Neural cell (in vitro differentiated cells): ENCODE measurements at regions not wholly inside any gene's neighbourhood (a gene's known extent, or its start where the extent isn't known, plus 50 kb on each side); places are given as distances from the start of the nearest gene placed in this dataset.

Experiments
- H2AFZ ChIP-seq: fragments of 200-600, 300-800 bp; sonication (generic), shearing (Covaris generic); 2 replicates; pipeline ENCODE4 v1.6.0; 2014; ENCODE audit warnings: low read depth, mild to moderate bottlenecking, antibody characterized with exemption, low read length, moderate library complexity
- H3F3A ChIP-seq: fragments of 200-600 bp; shearing (Covaris generic); 2 replicates; pipeline ENCODE4 v1.6.1; 2016; ENCODE audit warnings: mild to moderate bottlenecking, moderate library complexity, mixed read lengths, antibody characterized with exemption, low read length; ENCODE audit not compliant: insufficient read depth, poor library complexity, severe bottlenecking
- H3K27ac ChIP-seq: fragments of 200-600, 300-800 bp; sonication (generic), shearing (Covaris generic); 2 replicates; pipeline ENCODE4 v1.5.1; 2014; ENCODE audit warnings: mild to moderate bottlenecking, low read length, moderate library complexity
- H3K27me3 ChIP-seq: fragments of 300-800, 200-600 bp; sonication (generic), shearing (Covaris generic); 2 replicates; pipeline ENCODE4 v1.6.0; 2014; ENCODE audit warnings: mild to moderate bottlenecking, low read depth, low read length, moderate library complexity; ENCODE audit not compliant: insufficient read depth
- H3K36me3 ChIP-seq: fragments of 300-800, 200-600 bp; sonication (generic), shearing (Covaris generic); 2 replicates; pipeline ENCODE4 v1.5.1; 2014; ENCODE audit warnings: mild to moderate bottlenecking, antibody characterized with exemption, low read length, moderate library complexity; ENCODE audit not compliant: insufficient read depth
- H3K4me2 ChIP-seq: fragments of 300-800, 200-600 bp; sonication (generic), shearing (Covaris generic); 2 replicates; pipeline ENCODE4 v1.6.0; 2014; ENCODE audit warnings: mild to moderate bottlenecking, low read length
- H3K4me3 ChIP-seq: fragments of 300-800, 200-600 bp; sonication (generic), shearing (Covaris generic); 2 replicates; pipeline ENCODE4 v1.5.1; 2014; ENCODE audit warnings: mild to moderate bottlenecking, low read length, moderate library complexity
- H3K79me2 ChIP-seq: fragments of 200-600 bp; shearing (Covaris generic); replicated peaks from 2 replicates; pipeline ENCODE4 v1.6.0; 2014; ENCODE audit warnings: mild to moderate bottlenecking, low read length, moderate library complexity; ENCODE audit not compliant: insufficient read depth
- H3K9ac ChIP-seq: fragments of 300-800, 200-600 bp; sonication (generic), shearing (Covaris generic); 2 replicates; pipeline ENCODE4 v1.6.1; 2016; ENCODE audit warnings: mild to moderate bottlenecking, low read length, mixed read lengths
- H3K9me2 ChIP-seq: fragments of 200-600 bp; shearing (Covaris generic); 2 replicates; pipeline ENCODE4 v1.6.1; 2016; ENCODE audit warnings: mild to moderate bottlenecking, low read length, mixed read lengths; ENCODE audit not compliant: insufficient read depth
- H3K9me3 ChIP-seq: fragments of 200-600, 300-800 bp; sonication (generic), shearing (Covaris generic); 2 replicates; pipeline ENCODE4 v1.6.1; 2016; ENCODE audit warnings: mild to moderate bottlenecking, mixed run types, low read length, moderate library complexity, mixed read lengths
- H4K20me1 ChIP-seq: fragments of 200-600 bp; shearing (Covaris generic); 2 replicates; pipeline ENCODE4 v1.6.1; 2016; ENCODE audit warnings: mild to moderate bottlenecking, mixed run types; ENCODE audit not compliant: insufficient read depth
- CTCF ChIP-seq: fragments of 450-650 bp; IDR thresholded peaks from 2 replicates; pipeline ENCODE4 v1.5.1; 2014; ENCODE audit warnings: antibody characterized with exemption, mild to moderate bottlenecking, moderate library complexity; ENCODE audit not compliant: poor library complexity, severe bottlenecking
- EP300 ChIP-seq: fragments of 450-650 bp; conservative IDR thresholded peaks from 2 replicates; pipeline ENCODE4 v1.6.1; 2014; ENCODE audit warnings: antibody characterized with exemption, mild to moderate bottlenecking, moderate library complexity; ENCODE audit not compliant: poor library complexity, severe bottlenecking
- EZH2 ChIP-seq: fragments of 200-600, 300-800 bp; shearing (Covaris generic), sonication (generic); IDR thresholded peaks from 2 replicates; pipeline ENCODE4 v1.6.1; 2014; ENCODE audit warnings: antibody characterized with exemption, low read length, borderline replicate concordance, mild to moderate bottlenecking; ENCODE audit not compliant: insufficient read depth, poor library complexity, severe bottlenecking
- MXI1 ChIP-seq: fragments of 450-650 bp; conservative IDR thresholded peaks from 2 replicates; pipeline ENCODE4 v1.6.1; 2014; ENCODE audit warnings: antibody characterized with exemption, mild to moderate bottlenecking; ENCODE audit not compliant: poor library complexity, severe bottlenecking
- POLR2AphosphoS5 ChIP-seq: IDR thresholded peaks from 2 replicates; pipeline ENCODE4 v1.6.1; 2012
- RAD21 ChIP-seq: fragments of 450-650 bp; conservative IDR thresholded peaks from 2 replicates; pipeline ENCODE4 v1.6.1; 2014; ENCODE audit warnings: antibody characterized with exemption, mild to moderate bottlenecking, moderate library complexity
- REST ChIP-seq: IDR thresholded peaks from 2 replicates; pipeline ENCODE4 v1.6.1; 2012; ENCODE audit warnings: borderline replicate concordance
- SMC3 ChIP-seq: fragments of 450-650 bp; conservative IDR thresholded peaks from 2 replicates; pipeline ENCODE4 v1.6.1; 2014; ENCODE audit warnings: antibody characterized with exemption, mild to moderate bottlenecking, moderate library complexity; ENCODE audit not compliant: poor library complexity
- TAF1 ChIP-seq: IDR thresholded peaks from 2 replicates; pipeline ENCODE4 v1.6.1; 2012; ENCODE audit warnings: low read depth

GRCh38 chr6:118714756-118715155, 63.4 kb upstream of the CEP85L start:
- H3K9ac ChIP-seq, result no peak overlapping the region
- no peak overlapping the region for H3K4me3 ChIP-seq
- H3K4me2 ChIP-seq, result no peak overlapping the region
- H3K36me3 ChIP-seq, result no peaks in the 10 kb centered on the region
- H3K27ac ChIP-seq, result no peak overlapping the region
- no peaks in the 10 kb centered on the region for H3K9me3 ChIP-seq
- H2AFZ ChIP-seq, result no peak overlapping the region
- no peaks in the 10 kb centered on the region for H3K79me2 ChIP-seq
- H3K9me2 ChIP-seq, result no peaks in the 10 kb centered on the region
- no peak for TF ChIP-seq POLR2AphosphoS5
- no peak for TF ChIP-seq TAF1
- TF ChIP-seq REST, result no peak
- TF ChIP-seq EP300, result no peak
- TF ChIP-seq RAD21, result no peak
- TF ChIP-seq MXI1, result no peak
- no peak for TF ChIP-seq EZH2
- TF ChIP-seq CTCF, result no peak
- no peak for TF ChIP-seq SMC3
- no peaks in the 10 kb centered on the region for H4K20me1 ChIP-seq
- no peaks in the 10 kb centered on the region for H3F3A ChIP-seq
- H3K27me3 ChIP-seq, result no peaks in the 10 kb centered on the region

GRCh38 chr6:118712969-118713368, 61.6 kb upstream of the CEP85L start:
- H3K27ac ChIP-seq, result no peak overlapping the region
- H3K9ac ChIP-seq, result no peak overlapping the region
- H3K4me3 ChIP-seq, result no peak overlapping the region
- H2AFZ ChIP-seq, result peak overlapping the region; percentile 12
- H3F3A ChIP-seq, result no peaks in the 10 kb centered on the region
- H3K36me3 ChIP-seq, result no peaks in the 10 kb centered on the region
- H3K9me2 ChIP-seq, result no peaks in the 10 kb centered on the region
- no peak overlapping the region for H3K4me2 ChIP-seq
- H3K9me3 ChIP-seq, result no peaks in the 10 kb centered on the region
- TF ChIP-seq SMC3 (no peak), RAD21 (no peak), TAF1 (no peak), EP300 (no peak), EZH2 (no peak), POLR2AphosphoS5 (no peak), CTCF (no peak), REST (no peak)
- H3K27me3 ChIP-seq, result no peaks in the 10 kb centered on the region
- H3K79me2 ChIP-seq, result no peaks in the 10 kb centered on the region
- no peaks in the 10 kb centered on the region for H4K20me1 ChIP-seq
